Naive thymus-derived CD4-positive, alpha-beta T cell (primary cell): ENCODE measurements at regions not wholly inside any gene's neighbourhood (a gene's known extent, or its start where the extent isn't known, plus 50 kb on each side); places are given as distances from the start of the nearest gene placed in this dataset.

Experiments used
- ATAC-seq: fragments of 150-1000 bp; cut with Tn5 transposase; 2 replicates; pipeline ENCODE4 v1.10.0; 2021; ENCODE audit warnings: mild to moderate bottlenecking, moderate library complexity
- CTCF ChIA-PET: fragments of 350-600 bp; sonication (Branson Sonifier 250); formaldehyde crosslinking; loops from one replicate; lab custom pipeline; 2021; ENCODE audit warnings: antibody characterized with exemption; lab: Charles Lee
- POLR2A ChIA-PET: fragments of 350-600 bp; sonication (Branson Sonifier 250); formaldehyde crosslinking; loops from one replicate; lab custom pipeline; 2021; ENCODE audit warnings: antibody characterized with exemption, inconsistent platforms; lab: Charles Lee
- DNase-seq, 9 donors: peaks; one replicate each; pipeline versions ENCODE4 v3.0.0 to v3.0.0-alpha.2; 2020 to 2022; ENCODE audit warnings: mixed read lengths in 1 of 9
- H3K27ac ChIP-seq: one replicate; pipeline ENCODE4 v1.7.0; 2013; ENCODE audit warnings: mild to moderate bottlenecking, low read depth, low read length, moderate library complexity
- H3K27me3 ChIP-seq, 2 donors: one replicate each; pipeline ENCODE4 v1.7.0; 2013; ENCODE audit warnings: low read length in 2 of 2, mild to moderate bottlenecking in 2 of 2, moderate library complexity in 2 of 2; ENCODE audit not compliant: control insufficient read depth in 2 of 2, insufficient read depth in 2 of 2
- H3K36me3 ChIP-seq, 3 experiments: 1 replicate in 2 of 3; 2 replicates in 1 of 3; pipeline ENCODE4 v1.7.0; 2013; ENCODE audit warnings: low read length in 3 of 3, mild to moderate bottlenecking in 3 of 3, moderate library complexity in 1 of 3; ENCODE audit not compliant: insufficient read depth in 3 of 3, control insufficient read depth in 2 of 3
- H3K4me1 ChIP-seq, 2 donors: one replicate each; pipeline ENCODE4 v1.7.0; 2013; ENCODE audit warnings: low read length in 2 of 2, mild to moderate bottlenecking in 2 of 2, moderate library complexity in 1 of 2; ENCODE audit not compliant: control insufficient read depth in 2 of 2, insufficient read depth in 2 of 2
- H3K4me3 ChIP-seq: 2 replicates; pipeline ENCODE4 v1.7.0; 2013; ENCODE audit warnings: mild to moderate bottlenecking, low read length
- H3K9me3 ChIP-seq, 3 experiments: 1 replicate in 2 of 3; 2 replicates in 1 of 3; pipeline ENCODE4 v1.7.0; 2013; ENCODE audit warnings: low read length in 3 of 3; ENCODE audit not compliant: control insufficient read depth in 2 of 3
- H3K27ac Mint-ChIP-seq, 9 donors: one replicate each; pipeline ENCODE4 v1.8.0; 2020 to 2022; ENCODE audit warnings: mixed read lengths in 9 of 9, mild to moderate bottlenecking in 8 of 9, moderate library complexity in 5 of 9, inconsistent platforms in 2 of 9
- H3K27me3 Mint-ChIP-seq, 5 donors: one replicate each; pipeline ENCODE4 v1.8.0; 2021 to 2022; ENCODE audit warnings: mixed read lengths in 5 of 5, mild to moderate bottlenecking in 1 of 5
- H3K36me3 Mint-ChIP-seq, 5 donors: one replicate each; pipeline ENCODE4 v1.8.0; 2020 to 2022; ENCODE audit warnings: mixed read lengths in 5 of 5, mild to moderate bottlenecking in 3 of 5, inconsistent platforms in 1 of 5
- H3K4me1 Mint-ChIP-seq, 7 donors: one replicate each; pipeline ENCODE4 v1.8.0; 2020 to 2022; ENCODE audit warnings: mixed read lengths in 7 of 7, mild to moderate bottlenecking in 3 of 7, inconsistent platforms in 1 of 7
- H3K4me3 Mint-ChIP-seq, 10 donors: one replicate each; pipeline ENCODE4 v1.8.0; 2020 to 2022; ENCODE audit warnings: mild to moderate bottlenecking in 10 of 10, mixed read lengths in 10 of 10, moderate library complexity in 6 of 10, inconsistent platforms in 2 of 10
- H3K9me3 Mint-ChIP-seq, 11 donors: one replicate each; pipeline ENCODE4 v1.8.0; 2020 to 2022; ENCODE audit warnings: mixed read lengths in 11 of 11, mild to moderate bottlenecking in 4 of 11, inconsistent platforms in 1 of 11, moderate library complexity in 1 of 11
- intact Hi-C, 2 donors: fragments of 100-400 bp; cut with micrococcal nuclease; formaldehyde crosslinking; loops; one replicate each; pipeline ENCODE4 v1.15.1; 2023

- no peak for DNase-seq
- no peaks in the 10 kb centered on the region for H3K36me3 Mint-ChIP-seq
- intact Hi-C loops, result no loop called here
- no peak overlapping the region for H3K27ac Mint-ChIP-seq
- H3K27me3 ChIP-seq, result no peaks in the 10 kb centered on the region
- POLR2A ChIA-PET, result no interaction called here
- H3K4me1 ChIP-seq, result no peaks in the 10 kb centered on the region
- H3K27ac ChIP-seq, result no peak overlapping the region
- CTCF ChIA-PET, result no interaction called here
- H3K9me3 ChIP-seq, result no peaks in the 10 kb centered on the region
- no peaks in the 10 kb centered on the region for H3K36me3 ChIP-seq
- no peak for ATAC-seq
- H3K27me3 Mint-ChIP-seq, result peaks cover 0 to 12% (median 0%) of the 10 kb centered on the region in 5 donors
- no peak overlapping the region for H3K4me3 ChIP-seq
- peaks cover 0 to 13% (median 2%) of the 10 kb centered on the region in 11 donors for H3K9me3 Mint-ChIP-seq
- H3K4me1 Mint-ChIP-seq, result no peaks in the 10 kb centered on the region
- H3K4me3 Mint-ChIP-seq, result no peak overlapping the region
Measured at GRCh38 chr13:107834717-107835116, 380.6 kb downstream of the LIG4 start.

GRCh38 chr13:107834281-107834680, 381.1 kb downstream of the LIG4 start:
- Histone ChIP-seq H3K27ac (no peak overlapping the region), H3K36me3 (no peaks in the 10 kb centered on the region), H3K9me3 (no peaks in the 10 kb centered on the region), H3K4me3 (no peak overlapping the region), H3K4me1 (no peaks in the 10 kb centered on the region), H3K27me3 (no peaks in the 10 kb centered on the region)
- H3K27me3 Mint-ChIP-seq, result peaks cover 0 to 12% (median 0%) of the 10 kb centered on the region in 5 donors
- intact Hi-C loops, result no loop called here
- no peaks in the 10 kb centered on the region for H3K36me3 Mint-ChIP-seq
- CTCF ChIA-PET, result no interaction called here
- peaks cover 0 to 13% (median 2%) of the 10 kb centered on the region in 11 donors for H3K9me3 Mint-ChIP-seq
- POLR2A ChIA-PET, result no interaction called here
- no peak overlapping the region for H3K27ac Mint-ChIP-seq
- H3K4me3 Mint-ChIP-seq, result no peak overlapping the region
- H3K4me1 Mint-ChIP-seq, result no peaks in the 10 kb centered on the region
- DNase-seq, result no peak
- ATAC-seq, result no peak

- no peaks in the 10 kb centered on the region for H3K36me3 Mint-ChIP-seq
- CTCF ChIA-PET, result no interaction called here
Measured at GRCh38 chr13:107832500-107833100, 382.7 kb downstream of the LIG4 start.

GRCh38 chr13:107830804-107831203, 384.5 kb downstream of the LIG4 start:
- Histone ChIP-seq H3K27me3 (no peaks in the 10 kb centered on the region), H3K9me3 (no peaks in the 10 kb centered on the region), H3K4me3 (no peak overlapping the region), H3K36me3 (no peaks in the 10 kb centered on the region), H3K4me1 (no peaks in the 10 kb centered on the region), H3K27ac (no peak overlapping the region)
- H3K4me3 Mint-ChIP-seq, result no peak overlapping the region
- no peaks in the 10 kb centered on the region for H3K36me3 Mint-ChIP-seq
- H3K27ac Mint-ChIP-seq, result no peak overlapping the region
- ChIA-PET POLR2A (no interaction called here), CTCF (no interaction called here)
- H3K27me3 Mint-ChIP-seq, result peaks cover 0 to 12% (median 0%) of the 10 kb centered on the region in 5 donors
- peaks cover 0 to 16% (median 3%) of the 10 kb centered on the region in 11 donors for H3K9me3 Mint-ChIP-seq
- H3K4me1 Mint-ChIP-seq, result no peaks in the 10 kb centered on the region
- no peak for DNase-seq
- intact Hi-C loops, result no loop called here
- no peak for ATAC-seq

More at GRCh38 chr13:107832500-107833100, 382.7 kb downstream of the LIG4 start:
- Mint-ChIP-seq H3K27me3 (peaks cover 0 to 12% (median 0%) of the 10 kb centered on the region in 5 donors), H3K27ac (no peak overlapping the region), H3K9me3 (peaks cover 0 to 13% (median 2%) of the 10 kb centered on the region in 11 donors), H3K4me1 (no peaks in the 10 kb centered on the region), H3K4me3 (no peak overlapping the region)
- Histone ChIP-seq H3K9me3 (no peaks in the 10 kb centered on the region), H3K4me3 (no peak overlapping the region), H3K27ac (no peak overlapping the region), H3K36me3 (no peaks in the 10 kb centered on the region), H3K4me1 (no peaks in the 10 kb centered on the region), H3K27me3 (no peaks in the 10 kb centered on the region)
- DNase-seq (no peak), ATAC-seq (no peak)
- POLR2A ChIA-PET, result no interaction called here
- intact Hi-C loops, result no loop called here

- Mint-ChIP-seq H3K27me3 (peaks cover 0 to 6% (median 0%) of the 10 kb centered on the region in 5 donors), H3K36me3 (no peaks in the 10 kb centered on the region), H3K27ac (no peak overlapping the region), H3K4me3 (no peak overlapping the region), H3K4me1 (no peaks in the 10 kb centered on the region), H3K9me3 (peaks cover 0 to 19% (median 3%) of the 10 kb centered on the region in 11 donors)
- H3K9me3 ChIP-seq, result no peaks in the 10 kb centered on the region
- intact Hi-C loops, result no loop called here
- DNase-seq (no peak), ATAC-seq (no peak)
- H3K36me3 ChIP-seq, result no peaks in the 10 kb centered on the region
- no peak overlapping the region for H3K27ac ChIP-seq
- no peaks in the 10 kb centered on the region for H3K4me1 ChIP-seq
- H3K4me3 ChIP-seq, result no peak overlapping the region
- CTCF ChIA-PET, result interaction anchor here (0.8 kb wide), 1 partner anchor 90 kb away, joined by 3 read pairs; no protein-coding TSS in a partner anchor
- H3K27me3 ChIP-seq, result no peaks in the 10 kb centered on the region
- POLR2A ChIA-PET, result no interaction called here
Measured at GRCh38 chr13:107827840-107828549, 387.3 kb downstream of the LIG4 start.

- Mint-ChIP-seq H3K27me3 (no peaks in the 10 kb centered on the region), H3K4me3 (no peak overlapping the region), H3K4me1 (no peaks in the 10 kb centered on the region), H3K9me3 (peaks cover 0 to 11% (median 0%) of the 10 kb centered on the region in 11 donors), H3K27ac (no peak overlapping the region), H3K36me3 (no peaks in the 10 kb centered on the region)
- no peaks in the 10 kb centered on the region for H3K9me3 ChIP-seq
- no peaks in the 10 kb centered on the region for H3K27me3 ChIP-seq
- intact Hi-C loops, result no loop called here
- ChIA-PET CTCF (no interaction called here), POLR2A (no interaction called here)
- DNase-seq (no peak), ATAC-seq (no peak)
- H3K27ac ChIP-seq, result no peak overlapping the region
- no peaks in the 10 kb centered on the region for H3K36me3 ChIP-seq
- H3K4me1 ChIP-seq, result no peaks in the 10 kb centered on the region
- H3K4me3 ChIP-seq, result no peak overlapping the region
Measured at GRCh38 chr13:107824635-107825034, 390.7 kb downstream of the LIG4 start.

- Histone ChIP-seq H3K36me3 (no peaks in the 10 kb centered on the region), H3K4me1 (no peaks in the 10 kb centered on the region), H3K4me3 (no peak overlapping the region), H3K27ac (no peak overlapping the region), H3K9me3 (no peaks in the 10 kb centered on the region), H3K27me3 (no peaks in the 10 kb centered on the region)
- ChIA-PET CTCF (no interaction called here), POLR2A (no interaction called here)
- Mint-ChIP-seq H3K4me3 (no peak overlapping the region), H3K36me3 (no peaks in the 10 kb centered on the region), H3K4me1 (no peaks in the 10 kb centered on the region), H3K27me3 (no peaks in the 10 kb centered on the region), H3K27ac (no peak overlapping the region), H3K9me3 (peaks cover 0 to 11% (median 2%) of the 10 kb centered on the region in 11 donors)
- no peak for DNase-seq
- intact Hi-C loops, result no loop called here
- no peak for ATAC-seq
Measured at GRCh38 chr13:107822006-107822405, 393.3 kb downstream of the LIG4 start.
